ENCODE measurements at regions not wholly inside any gene's neighbourhood (a gene's known extent, or its start where the extent isn't known, plus 50 kb on each side); places are given as distances from the start of the nearest gene placed in this dataset.

- TF ChIP-seq EZH2 (IDR thresholded peaks at IDR 0.05; ENCODE audit: borderline replicate concordance) (no peak), CTCF (IDR thresholded peaks at IDR 0.05; ENCODE audit: poor library complexity) (no peak)
These were observed 811.1 kb downstream of the DIAPH3 start for GRCh38 chr13:59352600-59352999.

All from hepatocyte (in vitro differentiated cells).